Type B pancreatic cell (in vitro differentiated cells): ENCODE measurements at regions not wholly inside any gene's neighbourhood (a gene's known extent, or its start where the extent isn't known, plus 50 kb on each side); places are given as distances from the start of the nearest gene placed in this dataset.

Experiments used
- DNase-seq: peaks from one replicate; pipeline ENCODE4 v3.0.0; 2021; ENCODE audit warnings: mixed read lengths; ENCODE audit not compliant: unreplicated experiment; ENCODE audit errors: extremely low spot score
- H3K27ac Mint-ChIP-seq: 2 replicates; pipeline ENCODE4 v1.8.0; 2021; ENCODE audit warnings: mild to moderate bottlenecking, mixed read lengths
- H3K27me3 Mint-ChIP-seq: 2 replicates; pipeline ENCODE4 v1.8.0; 2021; ENCODE audit warnings: mixed read lengths
- H3K36me3 Mint-ChIP-seq: 2 replicates; pipeline ENCODE4 v1.8.0; 2021; ENCODE audit warnings: mixed read lengths
- H3K4me1 Mint-ChIP-seq: one replicate; pipeline ENCODE4 v1.8.0; 2021; ENCODE audit warnings: mixed read lengths; ENCODE audit not compliant: unreplicated experiment
- H3K4me3 Mint-ChIP-seq: 2 replicates; pipeline ENCODE4 v1.8.0; 2021; ENCODE audit warnings: mild to moderate bottlenecking, mixed read lengths
- H3K9me3 Mint-ChIP-seq: 2 replicates; pipeline ENCODE4 v1.8.0; 2021; ENCODE audit warnings: mixed read lengths
- TF ChIP-seq, protein P1 (sequence below): fragments of 200-600 bp; sonication (generic); conservative IDR thresholded peaks from 2 replicates; pipeline ENCODE4 v1.5.0; 2021; ENCODE audit warnings: antibody characterized with exemption, mild to moderate bottlenecking

DNA sequence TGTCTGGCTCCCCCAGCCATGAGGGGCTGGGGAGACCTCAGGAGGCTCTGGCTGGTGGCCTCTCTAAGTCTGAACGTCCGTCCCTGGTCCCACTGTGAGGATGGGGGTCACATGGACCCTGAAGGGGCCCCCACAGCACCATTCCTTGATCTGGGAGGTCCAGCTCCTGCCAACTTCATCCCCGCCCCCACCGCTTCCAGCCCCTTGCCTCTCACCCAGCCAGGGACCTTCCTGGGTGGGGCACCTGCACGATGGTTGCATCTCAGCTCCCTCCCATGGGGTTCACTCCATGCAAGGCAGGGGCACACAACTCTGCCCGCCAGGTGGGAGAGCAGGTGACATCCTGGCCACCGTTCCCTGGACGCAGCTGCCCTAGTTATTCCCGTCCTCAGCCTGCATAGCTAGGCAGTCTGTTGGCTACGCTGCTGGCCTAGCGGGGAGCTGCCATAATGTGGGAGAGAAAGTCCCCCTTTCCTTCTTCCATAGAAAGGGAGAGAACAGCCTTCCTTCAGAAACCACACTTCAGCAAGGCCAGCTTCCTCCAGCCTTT, 217.9 kb upstream of the RPL38 start:
- Mint-ChIP-seq H3K27ac (no peak overlapping the region), H3K27me3 (peaks cover 28% of the 10 kb centered on the region), H3K4me1 (peaks cover 5% of the 10 kb centered on the region), H3K36me3 (no peaks in the 10 kb centered on the region), H3K9me3 (no peaks in the 10 kb centered on the region), H3K4me3 (no peak overlapping the region)
- TF ChIP-seq, protein P1, sequence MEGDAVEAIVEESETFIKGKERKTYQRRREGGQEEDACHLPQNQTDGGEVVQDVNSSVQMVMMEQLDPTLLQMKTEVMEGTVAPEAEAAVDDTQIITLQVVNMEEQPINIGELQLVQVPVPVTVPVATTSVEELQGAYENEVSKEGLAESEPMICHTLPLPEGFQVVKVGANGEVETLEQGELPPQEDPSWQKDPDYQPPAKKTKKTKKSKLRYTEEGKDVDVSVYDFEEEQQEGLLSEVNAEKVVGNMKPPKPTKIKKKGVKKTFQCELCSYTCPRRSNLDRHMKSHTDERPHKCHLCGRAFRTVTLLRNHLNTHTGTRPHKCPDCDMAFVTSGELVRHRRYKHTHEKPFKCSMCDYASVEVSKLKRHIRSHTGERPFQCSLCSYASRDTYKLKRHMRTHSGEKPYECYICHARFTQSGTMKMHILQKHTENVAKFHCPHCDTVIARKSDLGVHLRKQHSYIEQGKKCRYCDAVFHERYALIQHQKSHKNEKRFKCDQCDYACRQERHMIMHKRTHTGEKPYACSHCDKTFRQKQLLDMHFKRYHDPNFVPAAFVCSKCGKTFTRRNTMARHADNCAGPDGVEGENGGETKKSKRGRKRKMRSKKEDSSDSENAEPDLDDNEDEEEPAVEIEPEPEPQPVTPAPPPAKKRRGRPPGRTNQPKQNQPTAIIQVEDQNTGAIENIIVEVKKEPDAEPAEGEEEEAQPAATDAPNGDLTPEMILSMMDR = no peak
- no peak for DNase-seq

- H3K27ac Mint-ChIP-seq = no peak overlapping the region
- H3K27me3 Mint-ChIP-seq = peaks cover 23% of the 10 kb centered on the region
- H3K36me3 Mint-ChIP-seq = no peaks in the 10 kb centered on the region
- no peak overlapping the region for H3K4me3 Mint-ChIP-seq
- H3K9me3 Mint-ChIP-seq = no peaks in the 10 kb centered on the region
- TF ChIP-seq, protein P1 = no peak
- peaks cover 5% of the 10 kb centered on the region for H3K4me1 Mint-ChIP-seq
- DNase-seq = no peak
Measured at GRCh38 chr17:73986641-73987177, 216.8 kb upstream of the RPL38 start.

DNA sequence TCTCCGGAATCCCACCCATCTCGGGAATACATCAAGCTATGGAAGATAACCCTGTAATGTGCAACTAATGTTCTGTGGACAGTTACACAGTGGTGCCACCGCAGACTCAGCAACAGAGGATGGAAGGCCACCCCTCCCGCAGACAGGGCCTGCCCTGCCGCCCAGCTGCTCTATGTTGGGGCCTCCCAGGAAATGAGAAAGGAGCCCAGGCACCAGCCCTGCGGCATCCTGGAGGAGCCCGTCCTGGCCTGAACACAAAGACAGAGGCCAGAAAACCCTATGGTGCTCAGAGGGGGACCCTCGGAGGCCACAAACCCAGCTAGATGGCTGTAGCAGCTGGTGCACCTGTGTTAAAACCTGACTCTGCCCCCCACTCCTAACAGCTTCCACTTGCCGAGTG, 216.1 kb upstream of the RPL38 start:
- H3K4me3 Mint-ChIP-seq = no peak overlapping the region
- DNase-seq = no peak
- H3K36me3 Mint-ChIP-seq = no peaks in the 10 kb centered on the region
- H3K9me3 Mint-ChIP-seq = no peaks in the 10 kb centered on the region
- TF ChIP-seq, protein P1 = no peak
- peaks cover 17% of the 10 kb centered on the region for H3K27me3 Mint-ChIP-seq
- H3K4me1 Mint-ChIP-seq = peaks cover 5% of the 10 kb centered on the region
- no peak overlapping the region for H3K27ac Mint-ChIP-seq

DNA sequence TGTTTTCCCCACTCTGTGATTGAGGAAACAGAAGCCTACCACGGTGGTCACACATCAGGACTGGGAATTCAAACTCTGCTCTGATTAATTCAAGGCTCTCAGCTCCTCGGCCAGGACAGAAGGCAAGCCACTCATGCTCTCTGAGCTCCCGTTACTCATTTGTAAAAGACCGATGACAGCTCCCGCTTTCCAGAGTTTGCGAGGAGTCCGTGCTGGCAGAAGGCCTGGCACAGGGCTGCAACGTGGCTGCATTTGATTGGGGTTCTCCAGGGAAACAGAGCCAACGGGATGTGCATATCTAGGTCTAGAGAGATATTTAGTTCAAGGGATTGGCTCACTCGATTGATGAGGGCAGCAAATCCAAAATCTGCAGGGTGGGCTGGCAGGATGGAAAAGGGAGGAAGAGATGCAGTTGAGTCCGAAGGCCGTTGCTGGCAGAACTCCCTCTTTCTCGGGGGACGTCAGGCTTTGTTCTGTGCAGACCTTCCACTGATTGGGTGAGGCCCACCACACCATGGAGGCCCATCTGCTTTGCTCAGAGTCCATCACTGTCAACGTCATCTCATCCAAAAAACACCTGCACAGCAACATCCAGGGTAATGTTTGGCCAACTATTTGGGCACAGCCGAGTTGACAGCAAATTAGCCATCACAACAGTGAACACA, 215.5 kb upstream of the RPL38 start:
- Mint-ChIP-seq H3K36me3 (no peaks in the 10 kb centered on the region), H3K27ac (no peak overlapping the region), H3K4me1 (peaks cover 5% of the 10 kb centered on the region), H3K27me3 (peaks cover 11% of the 10 kb centered on the region), H3K4me3 (no peak overlapping the region), H3K9me3 (no peaks in the 10 kb centered on the region)
- TF ChIP-seq, protein P1 = no peak
- DNase-seq = no peak

DNA sequence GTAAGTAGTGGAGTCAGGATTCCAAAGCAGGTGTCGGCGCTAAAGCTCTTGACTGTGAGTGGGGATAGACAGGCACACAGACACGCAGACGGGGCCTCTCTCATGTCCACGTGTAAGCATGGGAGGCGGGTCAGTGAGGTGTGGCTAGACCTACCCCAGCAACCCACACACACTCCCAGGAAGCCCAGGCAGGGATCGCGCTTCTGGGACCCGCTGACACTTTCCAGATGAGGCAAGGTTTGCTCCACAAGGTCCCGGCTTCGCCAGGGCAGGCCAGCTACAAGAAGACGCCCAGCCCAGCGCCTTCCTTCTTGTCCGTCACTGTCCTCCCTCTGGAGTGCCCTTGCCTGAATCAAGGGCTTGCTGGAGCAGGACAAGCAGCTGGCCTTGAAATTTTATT, 213.8 kb upstream of the RPL38 start:
- no peak for DNase-seq
- peaks cover 9% of the 10 kb centered on the region for H3K27me3 Mint-ChIP-seq
- TF ChIP-seq, protein P1 = no peak
- no peak overlapping the region for H3K27ac Mint-ChIP-seq
- no peaks in the 10 kb centered on the region for H3K36me3 Mint-ChIP-seq
- no peak overlapping the region for H3K4me3 Mint-ChIP-seq
- no peaks in the 10 kb centered on the region for H3K9me3 Mint-ChIP-seq
- peaks cover 5% of the 10 kb centered on the region for H3K4me1 Mint-ChIP-seq
